ENCODE measurements at regions not wholly inside any gene's neighbourhood (a gene's known extent, or its start where the extent isn't known, plus 50 kb on each side); places are given as distances from the start of the nearest gene placed in this dataset.
A peak's percentile ranks its signal among the peaks of the same experiment; 100 is the strongest.

- Histone ChIP-seq H3K4me3 (ENCODE audit: low read depth, low read length) (no peak overlapping the region), H3K36me3 (ENCODE audit: control insufficient read depth, insufficient read depth, low read length) (no peaks in the 10 kb centered on the region), H3K27me3 (ENCODE audit: control insufficient read depth, insufficient read depth, low read length) (no peaks in the 10 kb centered on the region)
- FAIRE-seq (no peak), DNase-seq (ENCODE audit: low read depth) (peak; percentile 26)
- TF ChIP-seq CTCF (IDR thresholded peaks at IDR 0.05; ENCODE audit: insufficient read depth, low read length, severe bottlenecking), result no peak
These were observed 79.6 kb downstream of the RSPH3 start for GRCh38 chr6:158920311-158920905.

GRCh38 chr6:158919865-158920264 is 80.1 kb downstream of the RSPH3 start:
- FAIRE-seq (no peak), DNase-seq (ENCODE audit: low read depth) (no peak)
- H3K27me3 ChIP-seq (ENCODE audit: control insufficient read depth, insufficient read depth, low read length), result no peaks in the 10 kb centered on the region
- TF ChIP-seq CTCF (IDR thresholded peaks at IDR 0.05; ENCODE audit: insufficient read depth, low read length, severe bottlenecking), result no peak
- H3K36me3 ChIP-seq (ENCODE audit: control insufficient read depth, insufficient read depth, low read length), result no peaks in the 10 kb centered on the region
- no peak overlapping the region for H3K4me3 ChIP-seq (ENCODE audit: low read depth, low read length)

GRCh38 chr6:158916617-158917016 is 83.4 kb downstream of the RSPH3 start:
- DNase-seq (ENCODE audit: low read depth) (no peak), FAIRE-seq (no peak)
- H3K4me3 ChIP-seq (ENCODE audit: low read depth, low read length), result no peak overlapping the region
- TF ChIP-seq CTCF (IDR thresholded peaks at IDR 0.05; ENCODE audit: insufficient read depth, low read length, severe bottlenecking), result no peak
- H3K27me3 ChIP-seq (ENCODE audit: control insufficient read depth, insufficient read depth, low read length), result no peaks in the 10 kb centered on the region
- no peaks in the 10 kb centered on the region for H3K36me3 ChIP-seq (ENCODE audit: control insufficient read depth, insufficient read depth, low read length)

- TF ChIP-seq CTCF (IDR thresholded peaks at IDR 0.05; ENCODE audit: insufficient read depth, low read length, severe bottlenecking), result no peak
- FAIRE-seq, result no peak
- no peaks in the 10 kb centered on the region for H3K36me3 ChIP-seq (ENCODE audit: control insufficient read depth, insufficient read depth, low read length)
- H3K27me3 ChIP-seq (ENCODE audit: control insufficient read depth, insufficient read depth, low read length), result no peaks in the 10 kb centered on the region
- DNase-seq (ENCODE audit: low read depth), result no peak
- no peak overlapping the region for H3K4me3 ChIP-seq (ENCODE audit: low read depth, low read length)
These were observed 85.1 kb downstream of the RSPH3 start for GRCh38 chr6:158914923-158915322.

- no peak for DNase-seq (ENCODE audit: low read depth)
- Histone ChIP-seq H3K4me3 (ENCODE audit: low read depth, low read length) (no peak overlapping the region), H3K36me3 (ENCODE audit: control insufficient read depth, insufficient read depth, low read length) (no peaks in the 10 kb centered on the region), H3K27me3 (ENCODE audit: control insufficient read depth, insufficient read depth, low read length) (no peaks in the 10 kb centered on the region)
- no peak for FAIRE-seq
- TF ChIP-seq CTCF (IDR thresholded peaks at IDR 0.05; ENCODE audit: insufficient read depth, low read length, severe bottlenecking), result no peak
These were observed 86.4 kb downstream of the RSPH3 start for GRCh38 chr6:158913580-158913979.

- TF ChIP-seq CTCF (IDR thresholded peaks at IDR 0.05; ENCODE audit: insufficient read depth, low read length, severe bottlenecking), result no peak
- DNase-seq (ENCODE audit: low read depth), result no peak
- Histone ChIP-seq H3K27me3 (ENCODE audit: control insufficient read depth, insufficient read depth, low read length) (no peaks in the 10 kb centered on the region), H3K4me3 (ENCODE audit: low read depth, low read length) (no peak overlapping the region), H3K36me3 (ENCODE audit: control insufficient read depth, insufficient read depth, low read length) (no peaks in the 10 kb centered on the region)
- no peak for FAIRE-seq
These were observed 87.3 kb downstream of the RSPH3 start for GRCh38 chr6:158912655-158913054.

Data from bronchial epithelial cell (primary cell).